ENCODE measurements at regions not wholly inside any gene's neighbourhood (a gene's known extent, or its start where the extent isn't known, plus 50 kb on each side); places are given as distances from the start of the nearest gene placed in this dataset.

- Histone ChIP-seq H3K79me2 (ENCODE audit: control insufficient read depth, insufficient read depth, low read length) (no peaks in the 10 kb centered on the region), H3K9me1 (replicated peaks; ENCODE audit: control insufficient read depth, extremely low read depth, insufficient read depth, low read length) (no peaks in the 10 kb centered on the region), H3K9me3 (replicated peaks; ENCODE audit: control insufficient read depth, insufficient read depth, low read length) (no peaks in the 10 kb centered on the region), H3K9ac (replicated peaks; ENCODE audit: extremely low read depth, insufficient read depth, low read length) (no peak overlapping the region), H3K27me3 (ENCODE audit: control insufficient read depth in 2 of 2, insufficient read depth in 2 of 2, low read length in 2 of 2) (no peaks in the 10 kb centered on the region), H3K4me2 (ENCODE audit: insufficient read depth, low read length) (no peak overlapping the region), H4K20me1 (replicated peaks; ENCODE audit: control insufficient read depth, extremely low read depth, insufficient read depth, low read length) (no peaks in the 10 kb centered on the region), H2AFZ (ENCODE audit: low read depth, low read length) (no peak overlapping the region), H3K27ac (ENCODE audit: insufficient read depth, low read depth, low read length) (no peak overlapping the region), H3K36me3 (ENCODE audit: control insufficient read depth in 2 of 2, extremely low read depth in 1 of 2, insufficient read depth in 2 of 2, low read length in 2 of 2) (no peaks in the 10 kb centered on the region), H3K4me1 (ENCODE audit: control insufficient read depth, extremely low read depth, insufficient read depth, low read length) (no peaks in the 10 kb centered on the region), H3K4me3 (replicated peaks in 1 of 3; ENCODE audit: insufficient read depth in 1 of 3, low read depth in 1 of 3, low read length in 3 of 3) (no peak overlapping the region)
- intact Hi-C loops (cut with micrococcal nuclease) (no loop called here), dilution Hi-C loops (cut with MboI; ENCODE audit: extremely low pct_ligation_motif_present, low sequenced_read_pairs) (no loop called here)
- ChIA-PET POLR2A (no interaction called here), CTCF (no interaction called here)
- no peak for DNase-seq (ENCODE audit: low read depth, low spot score)
- no TSS peak for BruUV-seq (replicated peaks)
- no peak for FAIRE-seq
- no peak for TF ChIP-seq EZH2 (IDR thresholded peaks at IDR 0.05; ENCODE audit: borderline replicate concordance, low read depth, low read length, severe bottlenecking)
- TF ChIP-seq FOS (IDR thresholded peaks at IDR 0.05; ENCODE audit: borderline replicate concordance, insufficient read depth, low read length) = no peak
- TF ChIP-seq MYC (IDR thresholded peaks at IDR 0.05; ENCODE audit: low read depth, low read length) = no peak
- no peak for TF ChIP-seq JUN (IDR thresholded peaks at IDR 0.05; ENCODE audit: borderline replicate concordance, insufficient read depth, insufficient read length, low read depth)
- TF ChIP-seq CTCF (IDR thresholded peaks at IDR 0.05; ENCODE audit: extremely low read depth in 1 of 2, insufficient read depth in 1 of 2, low read depth in 1 of 2, low read length in 2 of 2) = no peak
- no peak for TF ChIP-seq GATA2 (IDR thresholded peaks at IDR 0.05; ENCODE audit: insufficient read depth, insufficient read length, low read depth, low read length)
- no peak for TF ChIP-seq POLR2A (IDR thresholded peaks at IDR 0.05; ENCODE audit: low read depth, low read length)
- TF ChIP-seq POLR2AphosphoS5 (IDR thresholded peaks at IDR 0.05; ENCODE audit: insufficient read depth, low read depth, low read length) = no peak
- TF ChIP-seq MAX (IDR thresholded peaks at IDR 0.05; ENCODE audit: insufficient read depth, insufficient read length) = no peak
These were observed 654.3 kb upstream of the KIF2B start for GRCh38 chr17:53168413-53168812.
